Astrocyte of the spinal cord (primary cell): ENCODE measurements at regions not wholly inside any gene's neighbourhood (a gene's known extent, or its start where the extent isn't known, plus 50 kb on each side); places are given as distances from the start of the nearest gene placed in this dataset.

Experiments
- DNase-seq: peaks from one replicate; pipeline ENCODE4 v3.0.0; 2011; ENCODE audit warnings: low read depth, low spot score
- H3K4me3 ChIP-seq: 2 replicates; pipeline ENCODE4 v1.5.1; 2011; ENCODE audit warnings: low read depth, mild to moderate bottlenecking, low read length, moderate library complexity
- CTCF ChIP-seq: IDR thresholded peaks from 2 replicates; pipeline ENCODE4 v1.5.1; 2012; ENCODE audit warnings: low read depth, mild to moderate bottlenecking, low read length, inconsistent platforms
- in situ Hi-C: cut with HindIII; loops from 2 replicates; pipeline ENCODE4 v1.10.0; 2017; ENCODE audit warnings: low sequenced_read_pairs

GRCh38 chr2:104127049-104127770, 726.7 kb upstream of the POU3F3 start:
- TF ChIP-seq CTCF, result no peak
- no peak overlapping the region for H3K4me3 ChIP-seq
- in situ Hi-C loops, result no loop called here
- DNase-seq, result no peak

- in situ Hi-C loops, result no loop called here
- no peak overlapping the region for H3K4me3 ChIP-seq
- no peak for TF ChIP-seq CTCF
- DNase-seq, result peak; percentile 4
Measured at GRCh38 chr2:104140361-104140760, 713.6 kb upstream of the POU3F3 start.

- in situ Hi-C loops, result no loop called here
- TF ChIP-seq CTCF, result no peak
- H3K4me3 ChIP-seq, result no peak overlapping the region
- DNase-seq, result no peak
Measured at GRCh38 chr2:104158191-104158590, 695.7 kb upstream of the POU3F3 start.

GRCh38 chr2:104163611-104164130, 690.2 kb upstream of the POU3F3 start:
- peak; percentile 15 for DNase-seq
- in situ Hi-C loops, result no loop called here
- TF ChIP-seq CTCF, result no peak
- H3K4me3 ChIP-seq, result no peak overlapping the region

- in situ Hi-C loops, result no loop called here
- H3K4me3 ChIP-seq, result no peak overlapping the region
- DNase-seq, result peak; percentile 30
- TF ChIP-seq CTCF, result no peak
Measured at GRCh38 chr2:104164721-104165252, 689.1 kb upstream of the POU3F3 start.

GRCh38 chr2:104177179-104177578, 676.7 kb upstream of the POU3F3 start:
- in situ Hi-C loops, result no loop called here
- no peak for TF ChIP-seq CTCF
- H3K4me3 ChIP-seq, result no peak overlapping the region
- no peak for DNase-seq
